ENCODE measurements at regions not wholly inside any gene's neighbourhood (a gene's known extent, or its start where the extent isn't known, plus 50 kb on each side); places are given as distances from the start of the nearest gene placed in this dataset.

- Histone ChIP-seq H3K4me3 (no peak overlapping the region), H3K27ac (no peak overlapping the region), H3K4me2 (no peak overlapping the region), H3K4me1 (no peaks in the 10 kb centered on the region), H3K9me3 (no peaks in the 10 kb centered on the region)
- no peak for DNase-seq (ENCODE audit: low read depth in 1 of 2, low spot score in 1 of 2)
- peak; percentile 78 for TF ChIP-seq NFE2L2 (conservative IDR thresholded peaks at IDR 0.05; ENCODE audit: low read length)
- no peak for TF ChIP-seq JUNB (IDR thresholded peaks at IDR 0.05)
- ChIA-PET CTCF (no interaction called here), POLR2A (no interaction called here)
- ATAC-seq, result no peak
- no peak for FAIRE-seq
- 26% methylated on average over 7 of the region's 7 CpGs for WGBS (ENCODE audit: missing lambda C conversion rate)
These were observed 467.2 kb downstream of the TCERG1L start for GRCh38 chr10:130844310-130844709.

GRCh38 chr10:130847170-130847569 lies 464.4 kb downstream of the TCERG1L start:
- ChIA-PET CTCF (no interaction called here), POLR2A (no interaction called here)
- H3K27ac ChIP-seq, result no peak overlapping the region
- WGBS (ENCODE audit: missing lambda C conversion rate), result 0% methylated on average over 1 of the region's 1 CpG
- FAIRE-seq, result no peak
- H3K4me1 ChIP-seq, result no peaks in the 10 kb centered on the region
- no peak for ATAC-seq
- no peak overlapping the region for H3K4me3 ChIP-seq
- no peak overlapping the region for H3K4me2 ChIP-seq
- TF ChIP-seq SMC3 (IDR thresholded peaks at IDR 0.05), result no peak
- TF ChIP-seq CBX8 (IDR thresholded peaks at IDR 0.05), result no peak
- TF ChIP-seq REST (IDR thresholded peaks at IDR 0.05), result no peak
- TF ChIP-seq ZNF302 (CRISPR knock-in tag; IDR thresholded peaks at IDR 0.05), result no peak
- no peak for TF ChIP-seq E2F6 (IDR thresholded peaks at IDR 0.05; ENCODE audit: borderline replicate concordance, low read depth)
- no peak for TF ChIP-seq HOXB5 (CRISPR knock-in tag; IDR thresholded peaks at IDR 0.05)
- H3K9me3 ChIP-seq, result no peaks in the 10 kb centered on the region
- DNase-seq (ENCODE audit: low read depth in 1 of 2, low spot score in 1 of 2), result no peak

- 0 out of 3 replicates have a peak, but pooled peaks cover 3% of the 10 kb centered on the region for H3K9me3 ChIP-seq
- ChIA-PET POLR2A (no interaction called here), CTCF (no interaction called here)
- WGBS (ENCODE audit: missing lambda C conversion rate), result 3% methylated on average over 3 of the region's 3 CpGs
- H3K4me2 ChIP-seq, result no peak overlapping the region
- DNase-seq (ENCODE audit: low read depth in 1 of 2, low spot score in 1 of 2) (no peak), ATAC-seq (no peak), FAIRE-seq (no peak)
- H3K4me3 ChIP-seq, result no peak overlapping the region
- no peak overlapping the region for H3K27ac ChIP-seq
- H3K4me1 ChIP-seq, result no peaks in the 10 kb centered on the region
- TF ChIP-seq HOXA7 (CRISPR knock-in tag; IDR thresholded peaks at IDR 0.05) (no peak), MAZ (IDR thresholded peaks at IDR 0.05; ENCODE audit: borderline replicate concordance, low read depth, low read length) (no peak), CHD4 (IDR thresholded peaks at IDR 0.05; ENCODE audit: borderline replicate concordance) (no peak), CEBPB (IDR thresholded peaks at IDR 0.05) (no peak), SMC3 (IDR thresholded peaks at IDR 0.05) (no peak), HES2 (IDR thresholded peaks at IDR 0.05) (no peak), HMGXB4 (CRISPR knock-in tag; IDR thresholded peaks at IDR 0.05; ENCODE audit: borderline replicate concordance) (no peak), ZC3H11A (IDR thresholded peaks at IDR 0.05) (no peak), NFE2L2 (conservative IDR thresholded peaks at IDR 0.05; ENCODE audit: low read length) (no peak), MYC (IDR thresholded peaks at IDR 0.05; ENCODE audit: borderline replicate concordance, low read length) (no peak)
These were observed 462.7 kb downstream of the TCERG1L start for GRCh38 chr10:130848855-130849254.

Data from A549 (cell line).